ENCODE measurements at regions not wholly inside any gene's neighbourhood (a gene's known extent, or its start where the extent isn't known, plus 50 kb on each side); places are given as distances from the start of the nearest gene placed in this dataset.
A peak's percentile ranks its signal among the peaks of the same experiment; 100 is the strongest.

DNA sequence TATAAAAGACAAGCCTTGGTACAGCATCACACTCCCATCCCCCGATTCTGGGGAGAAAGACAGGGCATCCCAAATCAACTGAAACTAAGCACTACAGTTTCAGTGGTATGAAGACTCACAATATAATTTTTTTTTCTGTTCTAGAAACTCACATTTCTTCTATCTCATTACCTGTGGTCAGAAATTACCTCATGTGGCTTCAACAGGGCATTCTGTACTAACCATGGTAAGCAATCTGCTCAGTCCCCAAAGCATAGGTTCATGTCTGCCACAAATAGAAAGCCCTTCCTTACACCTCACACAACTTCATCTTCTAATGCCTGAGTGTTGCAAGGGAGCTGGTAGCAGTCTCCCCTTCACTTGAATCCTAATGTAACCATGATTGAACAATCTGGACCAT is 147.4 kb upstream of the POU2AF2 start:
- no peak overlapping the region for H3K4me3 ChIP-seq (ENCODE audit: low read depth, low read length)
- TF ChIP-seq, protein P1, sequence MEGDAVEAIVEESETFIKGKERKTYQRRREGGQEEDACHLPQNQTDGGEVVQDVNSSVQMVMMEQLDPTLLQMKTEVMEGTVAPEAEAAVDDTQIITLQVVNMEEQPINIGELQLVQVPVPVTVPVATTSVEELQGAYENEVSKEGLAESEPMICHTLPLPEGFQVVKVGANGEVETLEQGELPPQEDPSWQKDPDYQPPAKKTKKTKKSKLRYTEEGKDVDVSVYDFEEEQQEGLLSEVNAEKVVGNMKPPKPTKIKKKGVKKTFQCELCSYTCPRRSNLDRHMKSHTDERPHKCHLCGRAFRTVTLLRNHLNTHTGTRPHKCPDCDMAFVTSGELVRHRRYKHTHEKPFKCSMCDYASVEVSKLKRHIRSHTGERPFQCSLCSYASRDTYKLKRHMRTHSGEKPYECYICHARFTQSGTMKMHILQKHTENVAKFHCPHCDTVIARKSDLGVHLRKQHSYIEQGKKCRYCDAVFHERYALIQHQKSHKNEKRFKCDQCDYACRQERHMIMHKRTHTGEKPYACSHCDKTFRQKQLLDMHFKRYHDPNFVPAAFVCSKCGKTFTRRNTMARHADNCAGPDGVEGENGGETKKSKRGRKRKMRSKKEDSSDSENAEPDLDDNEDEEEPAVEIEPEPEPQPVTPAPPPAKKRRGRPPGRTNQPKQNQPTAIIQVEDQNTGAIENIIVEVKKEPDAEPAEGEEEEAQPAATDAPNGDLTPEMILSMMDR (IDR thresholded peaks at IDR 0.05; ENCODE audit: low read depth, low read length): no peak

DNA sequence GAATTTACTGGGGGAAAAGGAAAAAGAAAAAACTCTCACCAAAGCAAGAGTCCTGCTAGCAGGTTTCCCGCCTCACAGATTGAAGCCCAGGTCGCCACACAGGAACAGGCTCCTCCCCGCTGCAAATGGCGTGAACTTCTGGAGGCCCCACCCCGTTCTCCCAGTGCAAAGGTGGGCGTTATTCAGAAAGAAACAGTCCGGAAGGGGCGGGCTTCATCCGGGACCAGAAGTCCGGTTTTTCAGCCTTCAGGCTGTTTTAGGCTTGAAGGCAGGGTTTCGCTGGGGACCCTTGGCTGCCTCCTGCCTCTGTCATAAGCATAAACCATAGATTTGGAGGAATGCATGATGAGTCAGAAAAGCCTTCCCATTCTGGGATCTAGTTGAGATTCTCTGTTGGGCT is 148.3 kb upstream of the POU2AF2 start:
- TF ChIP-seq, protein P1 (IDR thresholded peaks at IDR 0.05; ENCODE audit: low read depth, low read length): no peak
- peak overlapping the region; percentile 53 for H3K4me3 ChIP-seq (ENCODE audit: low read depth, low read length)

DNA sequence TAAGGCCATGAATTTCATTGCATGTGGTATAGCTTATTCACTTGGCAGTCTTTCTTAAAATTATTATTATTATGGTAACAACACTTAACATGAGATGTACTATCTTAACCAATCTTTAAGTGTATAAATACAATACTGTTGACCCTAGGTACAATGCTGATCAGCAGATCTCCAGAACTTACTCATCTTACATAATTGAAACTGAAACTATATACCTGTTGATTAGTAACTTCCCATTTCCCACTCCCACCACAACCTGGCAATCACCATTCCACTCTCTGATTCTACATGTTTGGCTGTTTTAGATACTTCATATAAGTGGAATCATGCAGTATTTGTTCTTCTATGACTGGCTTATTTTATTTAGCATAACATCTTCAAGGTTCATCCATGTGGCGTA is 150.2 kb upstream of the POU2AF2 start:
- no peak overlapping the region for H3K4me3 ChIP-seq (ENCODE audit: low read depth, low read length)
- TF ChIP-seq, protein P1 (IDR thresholded peaks at IDR 0.05; ENCODE audit: low read depth, low read length): no peak

DNA sequence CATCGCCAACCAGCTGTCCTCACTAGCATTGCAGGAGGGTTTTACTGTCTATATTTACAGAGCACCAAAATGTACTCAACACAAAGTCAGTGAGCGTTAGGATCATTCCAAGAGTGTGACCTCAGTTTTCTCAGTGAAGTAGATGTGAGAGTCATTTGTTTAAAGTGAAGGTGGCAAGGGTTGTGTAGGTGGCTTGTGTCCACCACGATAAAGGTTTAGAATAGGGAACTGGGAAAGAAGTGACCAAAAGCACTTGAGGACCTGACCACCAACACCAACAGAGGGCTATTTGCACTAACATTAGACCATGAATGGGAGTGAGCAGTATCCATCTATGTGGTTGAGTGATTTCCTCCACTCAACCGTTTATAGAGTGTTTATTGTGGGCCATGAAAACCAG is 152.5 kb upstream of the POU2AF2 start:
- H3K4me3 ChIP-seq (ENCODE audit: low read depth, low read length): no peak overlapping the region
- TF ChIP-seq, protein P1 (IDR thresholded peaks at IDR 0.05; ENCODE audit: low read depth, low read length): no peak

DNA sequence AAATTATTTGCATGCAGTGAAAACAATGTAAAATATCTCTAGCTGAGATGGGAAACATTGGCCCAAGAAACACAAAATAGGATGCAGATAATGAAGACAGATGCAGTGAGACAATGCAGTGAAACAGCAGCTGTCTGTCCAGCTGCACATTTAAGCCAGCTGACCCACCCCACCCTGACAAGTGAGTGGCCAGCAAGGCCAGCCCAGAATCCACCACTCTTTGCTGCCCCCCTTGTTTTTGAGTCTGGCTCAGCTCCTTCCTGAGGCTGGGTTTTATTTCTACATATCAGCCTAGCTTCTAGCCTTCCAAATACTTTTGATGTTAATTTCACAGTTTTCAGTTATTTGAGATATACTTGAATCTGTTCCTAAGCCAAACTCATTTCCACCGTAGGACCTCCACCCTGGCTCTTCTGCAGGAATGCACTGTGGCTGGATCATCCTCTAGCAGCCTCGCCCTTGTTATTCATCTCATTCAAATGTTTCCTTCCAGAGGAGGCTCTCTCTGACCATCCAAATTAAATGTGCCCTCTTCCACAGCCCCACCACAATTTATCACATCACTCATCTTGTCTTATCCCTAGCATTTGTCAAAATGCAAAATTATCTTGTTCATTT is 154.1 kb upstream of the POU2AF2 start:
- H3K4me3 ChIP-seq (ENCODE audit: low read depth, low read length): no peak overlapping the region
- TF ChIP-seq, protein P1 (IDR thresholded peaks at IDR 0.05; ENCODE audit: low read depth, low read length): no peak

DNA sequence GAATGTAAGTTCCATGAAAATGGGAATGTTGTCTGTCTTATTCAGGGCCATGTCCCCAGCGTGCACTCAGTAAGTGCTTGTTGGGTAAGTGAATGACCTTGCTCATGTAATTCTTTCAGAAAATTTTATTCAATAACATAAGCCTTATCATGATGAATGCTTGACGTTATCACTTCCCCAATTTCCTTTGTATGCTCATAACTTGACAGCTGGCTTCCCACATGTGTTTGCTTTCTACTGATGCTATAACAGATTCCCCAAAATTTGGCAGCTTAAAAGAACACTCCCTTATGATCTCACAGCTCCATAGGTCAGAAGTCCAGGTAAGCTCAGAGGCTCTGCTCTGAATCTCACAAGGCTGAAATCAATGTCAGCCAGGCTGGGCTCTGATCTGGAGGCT is 155.8 kb upstream of the POU2AF2 start:
- no peak overlapping the region for H3K4me3 ChIP-seq (ENCODE audit: low read depth, low read length)

DNA sequence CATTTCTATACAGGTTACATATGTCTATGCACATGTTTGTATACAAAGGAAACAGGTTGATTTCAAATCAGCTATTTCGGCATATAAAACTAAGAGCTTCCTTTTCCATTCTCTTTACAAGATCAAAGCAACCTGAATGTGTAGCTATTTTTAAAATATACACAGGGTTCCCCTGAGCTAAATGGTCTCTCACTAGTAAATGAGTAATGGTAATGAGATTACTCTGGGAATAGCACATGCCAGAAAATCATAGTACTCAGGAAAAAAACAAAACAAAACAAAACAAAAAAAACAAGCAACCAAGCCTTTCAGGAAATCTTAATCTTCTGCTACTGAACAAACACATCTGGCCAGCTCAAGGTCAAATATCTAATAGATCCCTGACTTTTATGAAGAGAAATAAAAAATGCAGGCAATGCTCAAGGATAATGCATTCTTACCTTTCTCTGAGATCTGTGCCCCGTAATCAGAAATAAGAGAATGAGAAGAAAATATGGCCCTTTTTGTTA is 156.6 kb upstream of the POU2AF2 start:
- H3K4me3 ChIP-seq (ENCODE audit: low read depth, low read length): no peak overlapping the region
- TF ChIP-seq, protein P1 (IDR thresholded peaks at IDR 0.05; ENCODE audit: low read depth, low read length): no peak

More for the DNA sequence above, 155.8 kb upstream of the POU2AF2 start:
- TF ChIP-seq, protein P1 (IDR thresholded peaks at IDR 0.05; ENCODE audit: low read depth, low read length): no peak

Measured in WI38 (cell line).